ENCODE measurements at regions not wholly inside any gene's neighbourhood (a gene's known extent, or its start where the extent isn't known, plus 50 kb on each side); places are given as distances from the start of the nearest gene placed in this dataset.

- no peak for TF ChIP-seq CTCF (IDR thresholded peaks at IDR 0.05)
- Histone ChIP-seq H3K4me2 (ENCODE audit: low read length) (no peak overlapping the region), H3K27me3 (ENCODE audit: control insufficient read depth, insufficient read depth, low read length) (no peaks in the 10 kb centered on the region), H3K9ac (no peak overlapping the region), H3K27ac (no peak overlapping the region), H3K79me2 (no peaks in the 10 kb centered on the region), H2AFZ (no peak overlapping the region), H3K4me3 (ENCODE audit: low read depth, low read length) (no peak overlapping the region), H3K36me3 (ENCODE audit: control insufficient read depth, insufficient read depth, low read length) (no peaks in the 10 kb centered on the region), H3K4me1 (no peaks in the 10 kb centered on the region), H3K9me3 (ENCODE audit: control insufficient read depth, low read length) (no peaks in the 10 kb centered on the region)
These were observed 50.2 kb upstream of the TNR start for GRCh38 chr1:175793617-175794016.
